Prostate gland (tissue), 2 donors: ENCODE measurements at regions not wholly inside any gene's neighbourhood (a gene's known extent, or its start where the extent isn't known, plus 50 kb on each side); places are given as distances from the start of the nearest gene placed in this dataset.

Experiments
- DNase-seq: peaks from one replicate; pipeline ENCODE4 v3.0.0-alpha.2; 2019; ENCODE audit warnings: low spot score
- H3K27ac ChIP-seq, 2 donors: fragments of 200-600 bp; sonication (generic); 2 replicates each; pipeline ENCODE4 v1.5.1; 2017 to 2019
- H3K27me3 ChIP-seq: fragments of 200-600 bp; sonication (generic); replicated peaks from 2 replicates; pipeline ENCODE4 v1.5.1; 2019; ENCODE audit not compliant: insufficient read depth
- H3K36me3 ChIP-seq, 2 donors: fragments of 200-600 bp; sonication (generic); 1 replicate in 1 of 2; 2 replicates in 1 of 2; pipeline versions ENCODE4 v1.5.1 to v1.8.1; 2017 to 2019
- H3K4me1 ChIP-seq: fragments of 200-600 bp; sonication (generic); replicated peaks from 2 replicates; pipeline ENCODE4 v1.5.1; 2019
- H3K4me3 ChIP-seq, 2 donors: fragments of 200-600 bp; sonication (generic); 2 replicates each; pipeline ENCODE4 v1.5.1; 2017 to 2019
- H3K9me3 ChIP-seq: fragments of 200-600 bp; sonication (generic); 2 replicates; pipeline ENCODE4 v1.5.1; 2017
- POLR2A ChIP-seq: fragments of 450-650 bp; IDR thresholded peaks from one replicate; pipeline ENCODE4 v1.6.1; 2016; ENCODE audit warnings: antibody characterized with exemption, mild to moderate bottlenecking
- POLR2AphosphoS5 ChIP-seq: sonication (generic); formaldehyde crosslinking; IDR thresholded peaks from one replicate; pipeline ENCODE4 v1.6.1; 2017; ENCODE audit warnings: antibody characterized with exemption
- WGBS: methylation state at CpG from one replicate; pipeline ENCODE4 v1.1.5; 2018; 5-methylcytosine and 5-hydroxymethylcytosine counted together
- intact Hi-C: fragments of 100-400 bp; cut with DNase I; formaldehyde crosslinking; loops from one replicate; pipeline ENCODE4 v1.14.2; 2022
- TF ChIP-seq, protein P1 (sequence below), 4 experiments: fragments of 200-600 bp in 2 of 4; fragments of 450-650 bp in 2 of 4; sonication (generic) in 2 of 4; IDR thresholded peaks; 1 replicate in 3 of 4; 2 replicates in 1 of 4; pipeline ENCODE4 v1.5.1; 2016 to 2019; ENCODE audit warnings: antibody characterized with exemption in 4 of 4, mild to moderate bottlenecking in 2 of 4, moderate library complexity in 2 of 4

DNA sequence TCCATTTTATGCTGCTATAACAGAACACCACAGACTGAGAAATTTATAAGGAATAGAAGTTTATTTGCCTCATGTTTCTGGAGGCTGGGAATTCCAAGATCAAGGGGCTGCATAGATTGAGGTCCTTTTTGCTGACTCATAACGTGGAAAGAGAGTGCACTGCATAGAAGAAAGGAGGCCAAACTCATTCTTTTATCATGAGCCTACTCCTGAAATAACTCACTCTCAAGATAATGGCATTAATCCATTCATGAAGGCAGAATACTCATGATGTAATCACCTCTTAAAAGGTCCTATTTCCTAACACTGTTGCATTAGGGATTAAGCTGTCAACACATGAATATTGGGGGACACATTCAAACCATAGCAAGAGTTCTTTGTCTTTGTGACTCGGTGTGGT, 60.0 kb upstream of the FBXO33 start:
- TF ChIP-seq POLR2A (no peak), POLR2AphosphoS5 (no peak)
- TF ChIP-seq, protein P1, sequence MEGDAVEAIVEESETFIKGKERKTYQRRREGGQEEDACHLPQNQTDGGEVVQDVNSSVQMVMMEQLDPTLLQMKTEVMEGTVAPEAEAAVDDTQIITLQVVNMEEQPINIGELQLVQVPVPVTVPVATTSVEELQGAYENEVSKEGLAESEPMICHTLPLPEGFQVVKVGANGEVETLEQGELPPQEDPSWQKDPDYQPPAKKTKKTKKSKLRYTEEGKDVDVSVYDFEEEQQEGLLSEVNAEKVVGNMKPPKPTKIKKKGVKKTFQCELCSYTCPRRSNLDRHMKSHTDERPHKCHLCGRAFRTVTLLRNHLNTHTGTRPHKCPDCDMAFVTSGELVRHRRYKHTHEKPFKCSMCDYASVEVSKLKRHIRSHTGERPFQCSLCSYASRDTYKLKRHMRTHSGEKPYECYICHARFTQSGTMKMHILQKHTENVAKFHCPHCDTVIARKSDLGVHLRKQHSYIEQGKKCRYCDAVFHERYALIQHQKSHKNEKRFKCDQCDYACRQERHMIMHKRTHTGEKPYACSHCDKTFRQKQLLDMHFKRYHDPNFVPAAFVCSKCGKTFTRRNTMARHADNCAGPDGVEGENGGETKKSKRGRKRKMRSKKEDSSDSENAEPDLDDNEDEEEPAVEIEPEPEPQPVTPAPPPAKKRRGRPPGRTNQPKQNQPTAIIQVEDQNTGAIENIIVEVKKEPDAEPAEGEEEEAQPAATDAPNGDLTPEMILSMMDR (IDR thresholded peaks at IDR 0.05) = no peak
- Histone ChIP-seq H3K27ac (no peak overlapping the region), H3K36me3 (no peaks in the 10 kb centered on the region), H3K4me3 (no peak overlapping the region), H3K9me3 (no peaks in the 10 kb centered on the region), H3K4me1 (no peaks in the 10 kb centered on the region), H3K27me3 (no peaks in the 10 kb centered on the region)
- DNase-seq = no peak
- intact Hi-C loops = no loop called here
- WGBS = 70% methylated on average over 2 of the region's 2 CpGs

DNA sequence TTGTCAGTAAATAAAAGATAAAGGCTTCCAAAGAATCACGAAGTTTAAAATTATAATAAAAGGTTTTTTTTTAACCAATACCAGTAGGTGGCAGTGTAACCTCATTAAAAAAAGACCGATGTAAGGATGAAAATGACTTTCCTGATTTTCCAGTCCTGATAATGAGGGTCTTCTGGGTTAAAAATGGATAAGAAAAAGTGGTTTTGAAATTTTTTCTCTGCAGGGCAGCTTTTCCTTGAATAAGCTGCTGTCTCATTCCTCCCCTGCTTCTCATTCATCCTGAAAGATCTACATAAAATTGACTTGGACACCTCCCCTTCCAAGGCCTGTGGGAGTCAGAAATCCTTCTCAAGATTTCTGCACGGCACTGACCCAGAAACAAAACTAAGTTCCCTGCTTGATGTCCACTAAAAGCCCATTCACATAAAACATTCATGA, 58.9 kb upstream of the FBXO33 start:
- no peaks in the 10 kb centered on the region for H3K27me3 ChIP-seq
- 4% methylated on average over 3 of the region's 3 CpGs for WGBS
- TF ChIP-seq, protein P1 (IDR thresholded peaks at IDR 0.05) = peak in 3 of 4 experiments; percentile 45 to 65 (median 46)
- TF ChIP-seq POLR2A = no peak
- intact Hi-C loops = no loop called here
- H3K4me3 ChIP-seq = no peak overlapping the region
- no peaks in the 10 kb centered on the region for H3K4me1 ChIP-seq
- H3K9me3 ChIP-seq = no peaks in the 10 kb centered on the region
- no peak for DNase-seq
- H3K27ac ChIP-seq = no peak overlapping the region
- H3K36me3 ChIP-seq = no peaks in the 10 kb centered on the region

DNA sequence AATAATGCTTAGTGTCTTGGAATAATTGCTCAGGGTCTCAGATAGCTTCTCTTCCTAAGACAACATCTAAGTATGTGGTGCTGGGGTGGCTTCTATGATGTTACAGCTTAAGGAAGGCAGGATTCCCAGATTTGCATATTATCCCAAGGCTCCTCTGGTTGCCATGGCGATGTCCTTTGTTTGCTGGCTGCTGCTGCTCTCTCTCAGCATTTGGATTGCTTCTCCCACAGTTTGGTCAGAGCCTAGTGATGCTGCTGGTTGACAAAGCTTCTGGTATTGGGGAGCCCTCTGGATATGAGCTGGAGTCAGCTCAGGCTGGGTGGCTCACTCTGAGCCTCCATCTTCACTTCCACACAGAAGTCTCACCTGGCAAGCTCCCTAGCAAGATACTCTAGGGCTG, 56.4 kb upstream of the FBXO33 start:
- Histone ChIP-seq H3K4me3 (no peak overlapping the region), H3K36me3 (no peaks in the 10 kb centered on the region), H3K4me1 (no peaks in the 10 kb centered on the region), H3K9me3 (no peaks in the 10 kb centered on the region), H3K27ac (no peak overlapping the region), H3K27me3 (no peaks in the 10 kb centered on the region)
- intact Hi-C loops = no loop called here
- DNase-seq = no peak
- TF ChIP-seq POLR2A (no peak), POLR2AphosphoS5 (no peak)
- TF ChIP-seq, protein P1 (IDR thresholded peaks at IDR 0.05) = no peak
- 25% methylated on average over 1 of the region's 1 CpG for WGBS

DNA sequence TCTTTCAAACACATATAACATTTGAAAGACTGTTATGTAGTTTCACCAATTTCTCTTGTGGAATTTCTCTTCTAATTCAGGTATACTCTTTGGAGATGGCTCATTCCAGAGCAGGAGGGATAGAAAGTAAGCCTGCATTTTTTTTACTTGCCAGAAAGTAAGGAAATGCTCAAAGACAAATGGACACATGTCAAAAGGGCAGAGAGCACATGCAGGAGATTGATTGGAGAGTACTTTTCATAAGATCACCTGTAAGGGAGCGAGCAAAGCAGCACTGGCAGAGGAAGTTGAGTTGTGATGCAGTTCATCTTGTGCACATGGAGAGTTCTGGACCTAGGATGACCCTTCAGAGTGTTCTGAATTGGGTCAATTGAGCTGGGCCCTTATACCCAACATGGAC, 51.4 kb upstream of the FBXO33 start:
- Histone ChIP-seq H3K9me3 (no peaks in the 10 kb centered on the region), H3K4me3 (no peak overlapping the region), H3K27me3 (no peaks in the 10 kb centered on the region), H3K36me3 (no peaks in the 10 kb centered on the region), H3K4me1 (no peaks in the 10 kb centered on the region), H3K27ac (no peak overlapping the region)
- TF ChIP-seq POLR2AphosphoS5 (no peak), POLR2A (no peak)
- TF ChIP-seq, protein P1 (IDR thresholded peaks at IDR 0.05) = no peak
- DNase-seq = no peak
- WGBS = 83% methylated on average over 1 of the region's 1 CpG
- intact Hi-C loops = no loop called here
